GM20000 (cell line): ENCODE measurements at regions not wholly inside any gene's neighbourhood (a gene's known extent, or its start where the extent isn't known, plus 50 kb on each side); places are given as distances from the start of the nearest gene placed in this dataset.
"Not testable (repeated sequence)": the region's sequence is repeated elsewhere in the genome, so short reads cannot be mapped to it uniquely, and the experiment has no call there.

Experiments
- DNase-seq: peaks from one replicate; pipeline ENCODE4 v3.0.0; 2012; ENCODE audit warnings: low spot score
- TF ChIP-seq, protein P1 (sequence below): IDR thresholded peaks from 2 replicates; pipeline ENCODE4 v1.5.1; 2012; ENCODE audit warnings: mild to moderate bottlenecking, control low read depth; ENCODE audit errors: extremely low read depth, missing control alignments

- TF ChIP-seq, protein P1, sequence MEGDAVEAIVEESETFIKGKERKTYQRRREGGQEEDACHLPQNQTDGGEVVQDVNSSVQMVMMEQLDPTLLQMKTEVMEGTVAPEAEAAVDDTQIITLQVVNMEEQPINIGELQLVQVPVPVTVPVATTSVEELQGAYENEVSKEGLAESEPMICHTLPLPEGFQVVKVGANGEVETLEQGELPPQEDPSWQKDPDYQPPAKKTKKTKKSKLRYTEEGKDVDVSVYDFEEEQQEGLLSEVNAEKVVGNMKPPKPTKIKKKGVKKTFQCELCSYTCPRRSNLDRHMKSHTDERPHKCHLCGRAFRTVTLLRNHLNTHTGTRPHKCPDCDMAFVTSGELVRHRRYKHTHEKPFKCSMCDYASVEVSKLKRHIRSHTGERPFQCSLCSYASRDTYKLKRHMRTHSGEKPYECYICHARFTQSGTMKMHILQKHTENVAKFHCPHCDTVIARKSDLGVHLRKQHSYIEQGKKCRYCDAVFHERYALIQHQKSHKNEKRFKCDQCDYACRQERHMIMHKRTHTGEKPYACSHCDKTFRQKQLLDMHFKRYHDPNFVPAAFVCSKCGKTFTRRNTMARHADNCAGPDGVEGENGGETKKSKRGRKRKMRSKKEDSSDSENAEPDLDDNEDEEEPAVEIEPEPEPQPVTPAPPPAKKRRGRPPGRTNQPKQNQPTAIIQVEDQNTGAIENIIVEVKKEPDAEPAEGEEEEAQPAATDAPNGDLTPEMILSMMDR = no peak
Measured at GRCh38 chr5:62780230-62780629, 201.6 kb downstream of the LRRC70 start.

DNA sequence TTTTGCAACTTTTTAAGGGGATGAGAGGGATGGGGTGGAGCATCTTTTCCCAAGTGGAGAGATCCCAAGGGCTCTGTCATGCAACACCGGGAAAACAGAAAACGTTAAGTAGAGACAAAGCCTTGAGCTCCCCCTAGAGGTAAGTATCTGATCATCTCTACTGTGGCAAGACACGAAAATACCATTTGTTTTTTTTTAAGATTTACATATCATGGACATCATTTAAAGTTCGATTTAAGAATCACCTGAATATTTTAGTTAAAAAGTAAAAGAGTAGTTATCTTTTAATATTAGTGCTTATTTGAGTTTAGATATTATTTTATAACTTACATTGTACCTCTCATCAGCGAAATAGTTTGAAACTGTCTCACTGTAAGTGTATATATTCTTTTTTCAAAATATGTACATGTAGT, 200.4 kb downstream of the LRRC70 start:
- TF ChIP-seq, protein P1 = peak; percentile 46
- DNase-seq = peak; percentile 72

More at GRCh38 chr5:62780230-62780629, 201.6 kb downstream of the LRRC70 start:
- no peak for DNase-seq

- no peak for DNase-seq
Measured at GRCh38 chr5:62778316-62779009, 199.8 kb downstream of the LRRC70 start.

DNA sequence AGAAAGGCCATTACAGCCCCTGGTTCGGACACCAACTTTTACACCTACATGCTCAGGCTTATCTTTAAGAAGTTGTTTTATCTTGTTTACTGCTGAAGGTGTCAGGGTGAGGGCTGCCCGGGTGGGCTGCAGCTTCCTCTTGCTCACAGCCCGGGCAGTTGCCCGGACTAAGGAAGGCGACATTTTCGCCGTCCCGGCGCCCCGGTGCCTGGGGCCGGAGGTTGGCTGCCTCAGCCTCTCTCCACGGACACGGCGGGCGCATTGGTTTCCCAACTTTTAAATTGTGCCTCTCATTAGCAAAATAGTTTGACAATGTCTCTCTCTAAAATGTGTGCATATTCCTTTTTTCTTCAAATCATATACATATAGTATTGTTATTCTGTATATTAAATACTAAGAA, 198.5 kb downstream of the LRRC70 start:
- not testable (repeated sequence) for DNase-seq

More at GRCh38 chr5:62778316-62779009, 199.8 kb downstream of the LRRC70 start:
- TF ChIP-seq, protein P1 = no peak

DNA sequence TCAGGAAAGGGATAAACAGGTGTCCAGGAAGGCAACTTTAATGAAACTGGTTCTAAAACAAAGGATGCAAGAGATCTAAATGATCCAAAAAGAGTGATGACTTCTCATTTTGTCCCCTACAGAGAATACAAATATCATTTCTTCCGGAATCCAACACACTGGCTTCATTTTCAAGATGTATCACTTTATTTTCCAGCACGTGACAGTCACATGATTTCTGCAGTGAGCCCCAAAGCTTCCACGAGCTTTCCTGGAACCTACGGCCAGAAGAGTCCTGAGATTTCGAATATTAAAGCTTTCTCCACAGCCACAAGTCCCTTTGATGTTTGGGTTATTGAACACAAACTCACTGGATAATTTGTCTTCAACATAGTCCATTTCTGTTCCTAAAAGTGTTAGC, 198.0 kb downstream of the LRRC70 start:
- DNase-seq = not testable (repeated sequence)

- no peak for DNase-seq
- TF ChIP-seq, protein P1 = no peak
Measured at GRCh38 chr5:62773460-62773859, 194.8 kb downstream of the LRRC70 start.

DNA sequence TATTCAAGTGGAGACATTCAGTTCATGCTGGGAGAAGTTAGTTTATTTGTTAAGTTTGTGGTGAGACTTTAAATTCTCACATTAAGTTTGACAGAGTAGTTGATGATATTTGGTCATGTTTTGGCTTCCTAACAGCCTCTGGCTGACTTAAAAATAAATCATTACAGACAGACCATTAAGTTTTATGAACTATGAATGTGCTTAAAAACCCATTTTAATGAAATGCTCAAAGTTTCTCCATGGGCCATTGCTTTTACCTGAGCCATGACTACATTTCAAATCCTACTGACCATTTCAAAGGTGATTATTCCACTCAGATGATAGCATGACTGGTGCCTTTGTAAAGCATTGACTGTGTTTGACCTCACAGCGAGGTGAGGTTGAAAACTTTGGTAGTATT, 192.7 kb downstream of the LRRC70 start:
- TF ChIP-seq, protein P1 = no peak
- DNase-seq = no peak

GRCh38 chr5:62767650-62768049, 189.0 kb downstream of the LRRC70 start:
- DNase-seq = no peak
- TF ChIP-seq, protein P1 = no peak
